Breast epithelium (tissue), 4 donors: ENCODE measurements at regions not wholly inside any gene's neighbourhood (a gene's known extent, or its start where the extent isn't known, plus 50 kb on each side); places are given as distances from the start of the nearest gene placed in this dataset.
"Not testable (repeated sequence)": the region's sequence is repeated elsewhere in the genome, so short reads cannot be mapped to it uniquely, and the experiment has no call there.

Experiments
- DNase-seq, 2 donors: peaks; one replicate each; pipeline ENCODE4 v3.0.0-alpha.2; 2019; ENCODE audit warnings: low spot score in 2 of 2
- H3K27ac ChIP-seq, 2 donors: fragments of 200-600 bp; sonication (generic) in 1 of 2; one replicate each; pipeline ENCODE4 v1.5.1; 2016 to 2019; ENCODE audit warnings: mild to moderate bottlenecking in 1 of 2
- H3K27me3 ChIP-seq, 2 donors: fragments of 200-600 bp; sonication (generic) in 1 of 2; one replicate each; pipeline versions ENCODE4 v1.5.1 to v1.6.0; 2017 to 2019; ENCODE audit warnings: control low read depth in 1 of 2, mild to moderate bottlenecking in 1 of 2
- H3K36me3 ChIP-seq: fragments of 200-600 bp; one replicate; pipeline ENCODE4 v1.5.1; 2019
- H3K4me1 ChIP-seq, 2 donors: fragments of 200-600 bp; sonication (generic); one replicate each; pipeline ENCODE4 v1.5.1; 2016 to 2019; ENCODE audit warnings: control low read depth in 1 of 2
- H3K4me3 ChIP-seq, 3 donors: fragments of 200-600 bp; sonication (generic); 1 replicate in 2 of 3; 2 replicates in 1 of 3; pipeline ENCODE4 v1.5.1; 2016 to 2019; ENCODE audit warnings: mild to moderate bottlenecking in 3 of 3, moderate library complexity in 2 of 3
- H3K9me3 ChIP-seq, 2 donors: fragments of 200-600 bp; sonication (generic) in 1 of 2; one replicate each; pipeline ENCODE4 v1.5.1; 2016 to 2019; ENCODE audit warnings: control low read depth in 1 of 2
- POLR2A ChIP-seq: fragments of 450-650 bp; IDR thresholded peaks from one replicate; pipeline ENCODE4 v1.6.1; 2016; ENCODE audit warnings: antibody characterized with exemption, mild to moderate bottlenecking, moderate library complexity
- POLR2AphosphoS5 ChIP-seq, 3 donors: sonication (generic); formaldehyde crosslinking; IDR thresholded peaks; one replicate each; pipeline ENCODE4 v1.6.1; 2017; ENCODE audit warnings: antibody characterized with exemption in 3 of 3
- intact Hi-C: fragments of 100-400 bp; cut with DNase I; formaldehyde crosslinking; loops from one replicate; pipeline ENCODE4 v1.15.1; 2023; ENCODE audit warnings: low total_unique reads
- TF ChIP-seq, protein P1 (sequence below), 3 donors: fragments of 450-650 bp; IDR thresholded peaks; one replicate each; pipeline ENCODE4 v1.5.1; 2016 to 2017; ENCODE audit warnings: antibody characterized with exemption in 3 of 3, mild to moderate bottlenecking in 3 of 3, moderate library complexity in 3 of 3

DNA sequence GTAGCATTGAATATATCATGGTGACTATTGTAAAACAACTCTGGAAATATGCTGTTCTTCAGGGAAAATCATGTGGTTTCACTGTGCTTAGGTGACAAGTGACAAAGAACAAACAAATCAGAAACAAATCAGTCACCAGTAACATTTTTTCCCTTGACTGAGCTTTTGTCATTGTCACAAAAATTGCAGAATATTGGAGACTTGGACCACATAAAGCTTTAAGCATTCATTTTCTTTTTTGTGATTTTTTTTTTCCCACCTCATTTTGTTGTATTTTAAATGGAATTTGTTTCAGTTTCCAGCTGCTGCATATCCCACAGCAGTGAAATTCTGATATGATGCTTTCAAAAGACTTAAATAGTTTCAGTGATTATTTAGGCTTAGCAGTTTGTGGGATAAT is 1088.4 kb downstream of the OTOL1 start:
- no peak for DNase-seq
- TF ChIP-seq POLR2A: no peak
- Histone ChIP-seq H3K36me3 (no peaks in the 10 kb centered on the region), H3K4me1 (no peaks in the 10 kb centered on the region), H3K4me3 (no peak overlapping the region), H3K27ac (no peak overlapping the region), H3K9me3 (no peaks in the 10 kb centered on the region), H3K27me3 (no peaks in the 10 kb centered on the region)
- intact Hi-C loops: no loop called here

DNA sequence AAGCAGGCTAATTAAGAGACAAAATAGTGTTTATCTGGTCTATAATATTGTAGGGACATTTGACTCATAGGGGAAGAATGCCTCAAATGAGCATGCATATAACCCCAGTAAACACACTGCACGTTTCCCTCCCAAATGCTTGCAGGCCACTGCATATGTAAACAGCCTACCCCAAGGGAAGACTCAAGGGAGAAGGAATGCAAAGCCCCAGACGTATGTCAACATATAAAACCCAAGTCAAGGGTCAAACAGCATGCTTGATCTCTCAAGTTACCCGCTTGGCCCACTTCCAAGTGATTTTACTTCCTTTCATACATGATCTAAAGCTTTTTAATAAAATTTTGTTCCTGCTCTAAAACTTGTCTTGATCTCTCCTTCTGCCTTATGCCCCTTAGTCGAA is 1090.0 kb downstream of the OTOL1 start:
- no peak for DNase-seq
- TF ChIP-seq, protein P1, sequence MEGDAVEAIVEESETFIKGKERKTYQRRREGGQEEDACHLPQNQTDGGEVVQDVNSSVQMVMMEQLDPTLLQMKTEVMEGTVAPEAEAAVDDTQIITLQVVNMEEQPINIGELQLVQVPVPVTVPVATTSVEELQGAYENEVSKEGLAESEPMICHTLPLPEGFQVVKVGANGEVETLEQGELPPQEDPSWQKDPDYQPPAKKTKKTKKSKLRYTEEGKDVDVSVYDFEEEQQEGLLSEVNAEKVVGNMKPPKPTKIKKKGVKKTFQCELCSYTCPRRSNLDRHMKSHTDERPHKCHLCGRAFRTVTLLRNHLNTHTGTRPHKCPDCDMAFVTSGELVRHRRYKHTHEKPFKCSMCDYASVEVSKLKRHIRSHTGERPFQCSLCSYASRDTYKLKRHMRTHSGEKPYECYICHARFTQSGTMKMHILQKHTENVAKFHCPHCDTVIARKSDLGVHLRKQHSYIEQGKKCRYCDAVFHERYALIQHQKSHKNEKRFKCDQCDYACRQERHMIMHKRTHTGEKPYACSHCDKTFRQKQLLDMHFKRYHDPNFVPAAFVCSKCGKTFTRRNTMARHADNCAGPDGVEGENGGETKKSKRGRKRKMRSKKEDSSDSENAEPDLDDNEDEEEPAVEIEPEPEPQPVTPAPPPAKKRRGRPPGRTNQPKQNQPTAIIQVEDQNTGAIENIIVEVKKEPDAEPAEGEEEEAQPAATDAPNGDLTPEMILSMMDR (IDR thresholded peaks at IDR 0.05): no peak
- TF ChIP-seq POLR2A (no peak), POLR2AphosphoS5 (IDR thresholded peaks at IDR 0.05) (no peak)
- Histone ChIP-seq H3K4me1 (no peaks in the 10 kb centered on the region), H3K27me3 (no peaks in the 10 kb centered on the region), H3K27ac (no peak overlapping the region), H3K4me3 (no peak overlapping the region), H3K9me3 (no peaks in the 10 kb centered on the region), H3K36me3 (no peaks in the 10 kb centered on the region)
- intact Hi-C loops: no loop called here

DNA sequence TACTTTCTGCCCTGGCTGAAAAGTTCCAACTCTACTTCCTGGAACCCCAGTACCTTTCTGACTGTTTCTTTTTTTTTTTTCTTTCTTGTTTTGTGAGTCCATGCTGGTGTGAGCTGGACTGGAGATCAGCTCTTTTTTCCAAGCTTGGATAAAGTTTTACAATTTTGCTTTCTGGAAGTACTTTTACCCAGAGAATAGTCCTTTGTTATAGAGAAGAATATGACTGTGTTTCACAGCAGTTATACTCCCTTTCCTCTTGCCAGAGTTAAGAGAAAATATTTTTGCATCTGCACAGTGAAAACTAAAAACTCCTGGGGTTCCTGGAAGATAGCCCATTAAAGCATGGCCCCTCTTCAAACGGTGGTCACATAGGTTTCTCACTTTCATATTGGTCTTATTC is 1100.6 kb downstream of the OTOL1 start:
- H3K4me3 ChIP-seq: no peak overlapping the region
- H3K4me1 ChIP-seq: no peaks in the 10 kb centered on the region
- H3K36me3 ChIP-seq: no peaks in the 10 kb centered on the region
- no peak overlapping the region for H3K27ac ChIP-seq
- no peak for TF ChIP-seq POLR2AphosphoS5 (IDR thresholded peaks at IDR 0.05)
- TF ChIP-seq, protein P1 (IDR thresholded peaks at IDR 0.05): no peak
- no peak for TF ChIP-seq POLR2A
- DNase-seq: no peak
- intact Hi-C loops: loop anchor here (10.0 kb wide), 1 partner anchor 1302 kb away; no protein-coding TSS in a partner anchor
- no peaks in the 10 kb centered on the region for H3K27me3 ChIP-seq
- H3K9me3 ChIP-seq: peaks cover 0 to under 1% of the 10 kb centered on the region in 2 donors

DNA sequence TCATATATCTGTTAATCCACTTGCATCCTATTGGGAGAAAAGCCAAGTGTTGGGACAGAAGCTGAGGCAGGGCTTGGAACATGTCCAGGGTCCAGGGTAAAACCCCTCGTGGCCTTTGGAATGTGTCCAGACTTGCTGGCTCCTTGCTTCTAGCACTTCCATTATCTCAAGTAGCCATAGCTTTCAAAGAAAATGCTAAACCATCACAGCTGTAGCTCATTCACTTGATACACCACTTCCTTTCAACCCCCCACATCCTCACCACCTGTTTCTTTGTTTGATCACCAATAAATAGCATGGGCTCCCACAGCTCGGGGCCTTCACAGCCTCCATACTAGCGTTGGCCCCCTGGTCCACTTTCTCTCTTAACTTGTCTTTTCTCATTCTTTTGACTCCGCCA is 1101.9 kb downstream of the OTOL1 start:
- not testable (repeated sequence) for H3K27me3 ChIP-seq, DNase-seq, H3K27ac ChIP-seq, H3K9me3 ChIP-seq, H3K4me3 ChIP-seq, H3K4me1 ChIP-seq, H3K36me3 ChIP-seq
- intact Hi-C loops: loop anchor here (10.0 kb wide), 1 partner anchor 1304 kb away; no protein-coding TSS in a partner anchor

DNA sequence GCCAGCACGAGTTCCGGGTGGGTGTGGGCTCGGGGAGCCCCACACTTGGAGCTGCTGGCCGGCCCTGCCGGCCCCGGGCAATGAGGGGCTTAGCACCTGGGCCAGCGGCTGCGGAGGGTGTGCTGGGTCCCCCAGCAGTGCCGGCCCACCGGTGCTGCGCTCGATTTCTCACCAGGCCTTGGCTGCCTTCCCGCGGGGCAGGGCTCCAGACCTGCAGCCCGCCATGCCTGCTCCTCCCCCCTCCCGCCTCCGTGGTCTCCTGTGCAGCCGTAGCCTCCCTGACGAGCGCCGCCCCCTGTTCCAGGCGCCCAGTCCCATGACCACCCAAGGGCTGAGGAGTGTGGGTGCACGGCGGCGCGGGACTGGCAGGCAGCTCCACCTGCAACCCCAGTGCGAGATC is 1103.1 kb downstream of the OTOL1 start:
- not testable (repeated sequence) for H3K27me3 ChIP-seq, H3K9me3 ChIP-seq, H3K27ac ChIP-seq, H3K4me1 ChIP-seq, H3K36me3 ChIP-seq, H3K4me3 ChIP-seq, DNase-seq
- intact Hi-C loops: loop anchor here (10.0 kb wide), 1 partner anchor 1305 kb away; no protein-coding TSS in a partner anchor

DNA sequence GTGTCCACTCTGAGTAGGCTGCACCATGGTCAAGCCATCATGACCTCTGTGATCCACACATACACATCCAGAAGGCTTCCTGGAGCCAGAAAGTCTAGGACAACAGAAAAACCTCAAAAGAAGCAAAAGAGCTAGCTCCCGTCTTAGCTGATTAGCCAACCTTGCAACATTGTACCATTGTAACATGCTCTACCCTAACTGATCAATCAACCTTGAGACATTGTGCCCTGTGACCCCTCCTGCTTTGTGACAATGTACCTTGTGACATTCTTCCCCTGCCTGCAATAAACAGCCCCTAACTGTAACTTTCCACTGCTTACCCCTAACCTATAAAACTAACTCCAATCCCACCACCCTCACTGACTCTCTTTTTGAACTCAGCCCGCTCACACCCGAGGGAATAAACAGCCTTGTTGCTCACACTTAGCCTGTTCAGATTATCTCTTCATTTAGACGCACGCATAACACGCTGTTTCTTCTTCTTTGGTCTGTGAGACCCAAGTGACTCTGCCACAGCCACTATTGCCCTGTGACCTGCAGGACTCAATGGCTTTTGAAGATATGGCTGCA is 1104.6 kb downstream of the OTOL1 start:
- Histone ChIP-seq H3K4me3 (no peak overlapping the region), H3K27ac (no peak overlapping the region), H3K36me3 (no peaks in the 10 kb centered on the region), H3K4me1 (no peaks in the 10 kb centered on the region), H3K27me3 (no peaks in the 10 kb centered on the region), H3K9me3 (peaks cover 0 to 4% of the 10 kb centered on the region in 2 donors)
- intact Hi-C loops: no loop called here
- no peak for TF ChIP-seq POLR2AphosphoS5 (IDR thresholded peaks at IDR 0.05)
- TF ChIP-seq, protein P1 (IDR thresholded peaks at IDR 0.05): no peak
- TF ChIP-seq POLR2A: no peak
- DNase-seq: no peak

- no peak overlapping the region for H3K4me3 ChIP-seq
- TF ChIP-seq, protein P1 (IDR thresholded peaks at IDR 0.05): no peak
- H3K27me3 ChIP-seq: no peaks in the 10 kb centered on the region
- intact Hi-C loops: no loop called here
- no peak overlapping the region for H3K27ac ChIP-seq
- no peaks in the 10 kb centered on the region for H3K4me1 ChIP-seq
- no peak for DNase-seq
- H3K36me3 ChIP-seq: no peaks in the 10 kb centered on the region
- peaks cover 0 to 4% of the 10 kb centered on the region in 2 donors for H3K9me3 ChIP-seq
Measured at GRCh38 chr3:162602619-162603018, 1106.0 kb downstream of the OTOL1 start.
